ENCODE measurements at regions not wholly inside any gene's neighbourhood (a gene's known extent, or its start where the extent isn't known, plus 50 kb on each side); places are given as distances from the start of the nearest gene placed in this dataset.

GRCh38 chr20:4555188-4555890, 130.9 kb upstream of the PRNP start:
- no peak for DNase-seq

GRCh38 chr20:4554346-4554745, 131.9 kb upstream of the PRNP start:
- no peak for DNase-seq

GRCh38 chr20:4552075-4552640, 134.1 kb upstream of the PRNP start:
- no peak for DNase-seq

- DNase-seq = no peak
Measured at GRCh38 chr20:4550740-4551139, 135.5 kb upstream of the PRNP start.

GRCh38 chr20:4549711-4550259, 136.5 kb upstream of the PRNP start:
- DNase-seq = no peak

GRCh38 chr20:4548552-4548951, 137.7 kb upstream of the PRNP start:
- no peak for DNase-seq

- no peak for DNase-seq
Measured at GRCh38 chr20:4546786-4547185, 139.5 kb upstream of the PRNP start.

- DNase-seq = no peak
Measured at GRCh38 chr20:4546342-4546741, 139.9 kb upstream of the PRNP start.

- no peak for DNase-seq
Measured at GRCh38 chr20:4545526-4545925, 140.7 kb upstream of the PRNP start.

GRCh38 chr20:4544765-4545164, 141.5 kb upstream of the PRNP start:
- no peak for DNase-seq

GRCh38 chr20:4542270-4542669, 144.0 kb upstream of the PRNP start:
- DNase-seq = no peak

GRCh38 chr20:4534315-4534714, 151.9 kb upstream of the PRNP start:
- no peak for DNase-seq

GRCh38 chr20:4533368-4534133, 152.7 kb upstream of the PRNP start:
- DNase-seq = no peak

- no peak for DNase-seq
Measured at GRCh38 chr20:4532772-4533171, 153.5 kb upstream of the PRNP start.

GRCh38 chr20:4524792-4525191, 161.5 kb upstream of the PRNP start:
- DNase-seq = no peak

- DNase-seq = no peak
Measured at GRCh38 chr20:4524307-4524706, 161.9 kb upstream of the PRNP start.

GRCh38 chr20:4522310-4522709, 163.9 kb upstream of the PRNP start:
- DNase-seq = no peak

GRCh38 chr20:4521170-4521968, 164.9 kb upstream of the PRNP start:
- DNase-seq = no peak

GRCh38 chr20:4519534-4519933, 166.7 kb upstream of the PRNP start:
- peak; percentile 12 for DNase-seq

GRCh38 chr20:4516876-4517275, 169.4 kb upstream of the PRNP start:
- DNase-seq = no peak

GRCh38 chr20:4513720-4514119, 172.5 kb upstream of the PRNP start:
- no peak for DNase-seq

- no peak for DNase-seq
Measured at GRCh38 chr20:4512891-4513550, 173.2 kb upstream of the PRNP start.

- no peak for DNase-seq
Measured at GRCh38 chr20:4511776-4512175, 174.5 kb upstream of the PRNP start.

All from NCI-H69 (cell line).